GM23248 (cell line): ENCODE measurements at regions not wholly inside any gene's neighbourhood (a gene's known extent, or its start where the extent isn't known, plus 50 kb on each side); places are given as distances from the start of the nearest gene placed in this dataset.

Experiments
- EZH2 ChIP-seq: fragments of 200-600 bp; sonication (generic); IDR thresholded peaks from 2 replicates; pipeline ENCODE4 v1.6.1; 2018; ENCODE audit warnings: antibody characterized with exemption, mild to moderate bottlenecking; ENCODE audit not compliant: insufficient read depth, poor library complexity, severe bottlenecking
- EZH2phosphoT487 ChIP-seq: fragments of 200-600 bp; sonication (generic); IDR thresholded peaks from 2 replicates; pipeline ENCODE4 v1.6.1; 2018; ENCODE audit warnings: antibody characterized with exemption, moderate library complexity, mild to moderate bottlenecking, low read depth; ENCODE audit not compliant: insufficient read depth

DNA sequence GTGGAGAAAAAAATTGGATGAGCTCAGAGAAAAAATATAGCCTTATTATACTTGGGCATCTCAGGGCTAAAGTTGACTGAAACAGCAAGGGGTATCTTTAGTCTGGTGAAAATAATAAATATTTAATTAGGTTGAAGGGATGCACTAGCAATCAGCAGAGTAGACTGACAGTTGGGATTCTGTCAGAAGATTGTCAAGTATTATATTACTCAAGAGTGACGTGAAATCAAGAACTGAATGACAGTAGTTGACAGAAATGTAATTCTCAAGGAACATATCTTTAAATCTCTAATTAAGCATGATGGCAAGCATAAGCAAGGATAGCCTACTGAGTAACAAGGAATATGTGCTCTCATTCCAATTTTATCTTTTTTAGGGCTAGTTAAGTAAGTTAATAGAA is 1301.1 kb downstream of the DSC3 start:
- TF ChIP-seq EZH2 = no peak
- TF ChIP-seq EZH2phosphoT487 = no peak
